Naive thymus-derived CD4-positive, alpha-beta T cell (primary cell): ENCODE measurements at regions not wholly inside any gene's neighbourhood (a gene's known extent, or its start where the extent isn't known, plus 50 kb on each side); places are given as distances from the start of the nearest gene placed in this dataset.

Experiments
- ATAC-seq: fragments of 150-1000 bp; cut with Tn5 transposase; 2 replicates; pipeline ENCODE4 v1.10.0; 2021; ENCODE audit warnings: mild to moderate bottlenecking, moderate library complexity
- CTCF ChIA-PET: fragments of 350-600 bp; sonication (Branson Sonifier 250); formaldehyde crosslinking; loops from one replicate; lab custom pipeline; 2021; ENCODE audit warnings: antibody characterized with exemption; lab: Charles Lee
- POLR2A ChIA-PET: fragments of 350-600 bp; sonication (Branson Sonifier 250); formaldehyde crosslinking; loops from one replicate; lab custom pipeline; 2021; ENCODE audit warnings: antibody characterized with exemption, inconsistent platforms; lab: Charles Lee
- DNase-seq, 9 donors: peaks; one replicate each; pipeline versions ENCODE4 v3.0.0 to v3.0.0-alpha.2; 2020 to 2022; ENCODE audit warnings: mixed read lengths in 1 of 9
- H3K27ac ChIP-seq: one replicate; pipeline ENCODE4 v1.7.0; 2013; ENCODE audit warnings: mild to moderate bottlenecking, low read depth, low read length, moderate library complexity
- H3K27me3 ChIP-seq, 2 donors: one replicate each; pipeline ENCODE4 v1.7.0; 2013; ENCODE audit warnings: low read length in 2 of 2, mild to moderate bottlenecking in 2 of 2, moderate library complexity in 2 of 2; ENCODE audit not compliant: control insufficient read depth in 2 of 2, insufficient read depth in 2 of 2
- H3K36me3 ChIP-seq, 3 experiments: 1 replicate in 2 of 3; 2 replicates in 1 of 3; pipeline ENCODE4 v1.7.0; 2013; ENCODE audit warnings: low read length in 3 of 3, mild to moderate bottlenecking in 3 of 3, moderate library complexity in 1 of 3; ENCODE audit not compliant: insufficient read depth in 3 of 3, control insufficient read depth in 2 of 3
- H3K4me1 ChIP-seq, 2 donors: one replicate each; pipeline ENCODE4 v1.7.0; 2013; ENCODE audit warnings: low read length in 2 of 2, mild to moderate bottlenecking in 2 of 2, moderate library complexity in 1 of 2; ENCODE audit not compliant: control insufficient read depth in 2 of 2, insufficient read depth in 2 of 2
- H3K4me3 ChIP-seq: 2 replicates; pipeline ENCODE4 v1.7.0; 2013; ENCODE audit warnings: mild to moderate bottlenecking, low read length
- H3K9me3 ChIP-seq, 3 experiments: 1 replicate in 2 of 3; 2 replicates in 1 of 3; pipeline ENCODE4 v1.7.0; 2013; ENCODE audit warnings: low read length in 3 of 3; ENCODE audit not compliant: control insufficient read depth in 2 of 3
- H3K27ac Mint-ChIP-seq, 9 donors: one replicate each; pipeline ENCODE4 v1.8.0; 2020 to 2022; ENCODE audit warnings: mixed read lengths in 9 of 9, mild to moderate bottlenecking in 8 of 9, moderate library complexity in 5 of 9, inconsistent platforms in 2 of 9
- H3K27me3 Mint-ChIP-seq, 5 donors: one replicate each; pipeline ENCODE4 v1.8.0; 2021 to 2022; ENCODE audit warnings: mixed read lengths in 5 of 5, mild to moderate bottlenecking in 1 of 5
- H3K36me3 Mint-ChIP-seq, 5 donors: one replicate each; pipeline ENCODE4 v1.8.0; 2020 to 2022; ENCODE audit warnings: mixed read lengths in 5 of 5, mild to moderate bottlenecking in 3 of 5, inconsistent platforms in 1 of 5
- H3K4me1 Mint-ChIP-seq, 7 donors: one replicate each; pipeline ENCODE4 v1.8.0; 2020 to 2022; ENCODE audit warnings: mixed read lengths in 7 of 7, mild to moderate bottlenecking in 3 of 7, inconsistent platforms in 1 of 7
- H3K4me3 Mint-ChIP-seq, 10 donors: one replicate each; pipeline ENCODE4 v1.8.0; 2020 to 2022; ENCODE audit warnings: mild to moderate bottlenecking in 10 of 10, mixed read lengths in 10 of 10, moderate library complexity in 6 of 10, inconsistent platforms in 2 of 10
- H3K9me3 Mint-ChIP-seq, 11 donors: one replicate each; pipeline ENCODE4 v1.8.0; 2020 to 2022; ENCODE audit warnings: mixed read lengths in 11 of 11, mild to moderate bottlenecking in 4 of 11, inconsistent platforms in 1 of 11, moderate library complexity in 1 of 11
- intact Hi-C, 2 donors: fragments of 100-400 bp; cut with micrococcal nuclease; formaldehyde crosslinking; loops; one replicate each; pipeline ENCODE4 v1.15.1; 2023

DNA sequence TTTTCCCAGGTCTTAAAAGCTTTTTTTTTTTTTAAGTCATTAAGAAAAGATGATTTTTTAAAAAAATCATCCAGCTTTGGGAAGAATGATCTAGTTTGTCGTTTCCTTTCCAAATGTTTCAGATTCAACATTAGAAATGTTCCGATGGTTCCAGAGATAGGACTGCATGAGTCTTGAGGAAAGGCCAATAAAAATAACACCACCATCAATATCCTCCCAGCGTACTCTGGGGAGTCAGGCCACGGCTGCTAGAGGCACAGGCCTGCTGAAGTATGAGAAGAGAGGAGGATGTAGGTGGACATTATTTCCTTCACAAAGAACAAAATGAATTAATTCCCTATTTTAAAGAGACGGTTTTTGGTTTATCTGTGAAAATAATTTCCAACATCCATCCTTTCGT lies 60.0 kb upstream of the SHISA2 start:
- ATAC-seq, result no peak
- peaks cover 0 to 16% (median 15%) of the 10 kb centered on the region in 5 donors for H3K27me3 Mint-ChIP-seq
- POLR2A ChIA-PET, result interaction anchor here (0.7 kb wide), 1 partner anchor 455 kb away, joined by 3 read pairs; no protein-coding TSS in a partner anchor
- Histone ChIP-seq H3K4me3 (no peak overlapping the region), H3K27ac (no peak overlapping the region), H3K36me3 (no peaks in the 10 kb centered on the region), H3K27me3 (no peaks in the 10 kb centered on the region), H3K9me3 (no peaks in the 10 kb centered on the region), H3K4me1 (no peaks in the 10 kb centered on the region)
- H3K4me3 Mint-ChIP-seq, result no peak overlapping the region
- intact Hi-C loops, result no loop called here
- no peaks in the 10 kb centered on the region for H3K9me3 Mint-ChIP-seq
- DNase-seq, result no peak
- no peaks in the 10 kb centered on the region for H3K36me3 Mint-ChIP-seq
- CTCF ChIA-PET, result no interaction called here
- no peak overlapping the region for H3K27ac Mint-ChIP-seq
- no peaks in the 10 kb centered on the region for H3K4me1 Mint-ChIP-seq
